Cerebellar nuclear complex (tissue), 1 donor: ENCODE measurements at regions not wholly inside any gene's neighbourhood (a gene's known extent, or its start where the extent isn't known, plus 50 kb on each side); places are given as distances from the start of the nearest gene placed in this dataset.
A peak's percentile ranks its signal among the peaks of the same experiment; 100 is the strongest.

Experiments used
- DNase-seq, 2 experiments: peaks; one replicate each; lab custom pipeline; 2025; lab: John Stamatoyannopoulos, UW

DNA sequence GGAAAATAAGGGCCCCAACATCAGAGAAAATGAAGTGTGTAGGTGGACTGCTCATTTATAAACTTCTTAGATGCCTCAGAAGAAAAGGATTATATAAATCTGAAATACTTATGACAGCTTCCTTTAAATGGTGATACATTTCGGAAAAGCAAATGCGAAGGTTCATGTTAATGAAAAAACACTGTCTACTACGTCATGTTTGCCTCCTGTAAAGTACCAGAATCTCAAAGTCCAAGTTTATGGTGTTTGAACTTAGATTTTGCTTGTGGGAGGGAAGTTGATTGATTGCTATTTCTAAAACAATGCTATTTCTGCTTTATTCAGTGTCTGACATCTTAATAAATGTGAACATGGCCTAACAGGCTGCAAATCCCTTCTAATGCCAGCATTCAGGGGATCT is 514.6 kb downstream of the ZNF608 start:
- no peak for DNase-seq

DNA sequence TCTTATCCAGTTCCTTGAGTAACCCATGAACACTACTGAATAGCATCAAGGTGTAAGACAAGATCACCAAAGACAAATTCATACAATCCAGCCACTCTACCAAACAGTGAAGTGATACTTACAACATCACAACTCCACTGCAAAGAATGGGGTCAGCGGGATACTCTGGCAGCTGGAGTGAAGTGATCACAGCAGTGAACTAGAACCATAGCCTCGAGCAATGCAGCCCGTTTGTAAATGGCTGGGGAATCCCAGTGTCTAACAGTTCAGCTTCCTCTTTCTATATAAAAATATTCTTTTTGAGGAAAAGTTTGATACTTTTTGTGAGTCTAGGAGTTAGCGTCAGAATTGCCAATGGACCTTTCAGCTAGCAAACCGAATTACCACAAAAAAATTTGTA is 515.2 kb downstream of the ZNF608 start:
- no peak for DNase-seq

DNA sequence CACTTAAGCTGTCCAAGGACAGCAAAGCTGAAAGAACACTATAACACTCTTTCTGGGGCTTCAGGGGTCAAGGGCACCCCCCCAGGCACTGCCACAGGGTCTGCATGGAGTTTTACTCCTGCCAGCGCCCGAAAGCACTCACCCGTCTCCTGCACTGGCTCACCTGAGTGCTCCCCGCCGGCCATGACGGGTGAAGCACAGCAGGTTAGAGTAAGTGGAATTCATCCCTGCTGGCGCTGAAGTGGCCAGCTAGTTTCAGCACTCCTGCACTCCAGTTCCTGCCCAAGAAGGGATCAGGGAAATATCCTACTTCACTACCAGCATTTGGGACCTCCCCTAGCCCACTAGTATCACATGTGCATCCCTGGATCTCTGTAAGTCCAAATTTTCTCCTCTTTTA is 516.0 kb downstream of the ZNF608 start:
- DNase-seq: no peak

DNA sequence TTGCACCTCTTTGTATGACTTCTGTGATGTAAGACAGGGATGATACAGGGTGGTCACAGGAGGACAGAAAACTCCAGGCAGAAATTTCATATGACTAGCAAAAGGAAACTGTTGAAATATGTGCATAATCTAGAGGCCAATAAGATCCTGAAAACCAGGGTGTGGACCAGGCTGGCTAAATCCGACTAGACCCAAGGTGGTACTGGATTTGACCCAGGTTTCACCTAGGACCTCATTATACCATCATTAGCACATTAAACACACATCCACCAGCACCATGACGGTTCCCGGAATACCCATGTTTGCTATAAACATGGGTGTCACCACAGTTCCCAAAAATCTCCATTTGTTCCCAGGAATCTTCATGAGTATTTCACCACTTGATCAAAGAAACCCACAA is 517.1 kb downstream of the ZNF608 start:
- no peak for DNase-seq

DNA sequence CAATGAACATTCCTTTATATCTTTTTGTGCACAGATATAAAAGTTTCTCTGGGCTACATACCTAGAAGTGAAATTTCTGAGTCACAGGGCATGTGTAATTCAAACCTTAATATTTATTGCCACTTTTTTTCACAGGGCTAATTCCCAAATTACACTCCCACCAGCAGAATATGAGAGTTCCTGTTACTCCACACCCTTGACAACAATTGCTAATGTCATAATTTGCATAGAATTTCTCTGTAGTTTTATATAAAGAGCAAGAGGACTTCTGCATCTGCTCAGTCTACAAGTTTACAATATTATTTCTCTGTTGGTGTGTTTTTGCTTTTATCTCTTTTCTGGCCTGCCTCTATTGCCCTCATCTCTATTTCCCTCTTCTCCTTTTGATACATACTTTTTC is 518.5 kb downstream of the ZNF608 start:
- no peak for DNase-seq

DNA sequence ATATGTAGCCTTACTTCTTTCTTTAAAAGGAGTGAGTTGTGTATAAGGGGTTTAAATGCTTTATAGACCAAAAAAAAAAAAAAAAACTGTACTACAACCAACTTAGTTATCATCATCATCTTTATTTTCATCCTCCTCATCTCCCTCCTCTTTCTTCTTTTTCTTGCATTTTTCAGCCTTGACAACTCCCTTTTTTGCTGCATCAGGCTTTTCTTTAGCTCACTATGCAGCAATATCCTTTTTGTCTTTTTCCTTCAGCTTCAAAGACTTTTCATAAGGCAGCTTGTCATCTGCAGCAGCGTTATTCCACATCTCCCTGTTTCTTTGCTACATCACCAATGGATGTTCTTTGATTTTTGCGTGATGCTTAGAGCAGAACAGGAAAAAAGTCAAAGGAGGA is 526.0 kb downstream of the ZNF608 start:
- DNase-seq: no peak

DNA sequence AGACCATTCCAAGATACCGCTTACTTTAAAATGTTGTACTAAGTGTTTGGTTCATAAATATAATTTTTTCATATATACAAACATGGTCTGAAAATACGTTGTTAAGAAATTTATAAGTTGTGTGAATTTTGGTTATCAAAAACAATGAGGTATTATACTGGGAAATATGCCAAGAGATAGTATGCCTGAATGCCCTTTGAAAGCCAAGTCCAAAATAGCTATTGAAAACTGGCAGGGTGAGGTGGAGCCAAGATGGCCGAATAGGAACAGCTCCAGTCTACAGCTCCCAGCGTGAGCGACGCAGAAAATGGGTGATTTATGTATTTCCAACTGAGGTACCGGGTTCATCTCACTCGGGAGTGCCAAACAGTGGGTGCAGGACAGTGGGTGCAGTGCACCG is 533.5 kb downstream of the ZNF608 start:
- DNase-seq: peak in 1 of 2 experiments; percentile 9

DNA sequence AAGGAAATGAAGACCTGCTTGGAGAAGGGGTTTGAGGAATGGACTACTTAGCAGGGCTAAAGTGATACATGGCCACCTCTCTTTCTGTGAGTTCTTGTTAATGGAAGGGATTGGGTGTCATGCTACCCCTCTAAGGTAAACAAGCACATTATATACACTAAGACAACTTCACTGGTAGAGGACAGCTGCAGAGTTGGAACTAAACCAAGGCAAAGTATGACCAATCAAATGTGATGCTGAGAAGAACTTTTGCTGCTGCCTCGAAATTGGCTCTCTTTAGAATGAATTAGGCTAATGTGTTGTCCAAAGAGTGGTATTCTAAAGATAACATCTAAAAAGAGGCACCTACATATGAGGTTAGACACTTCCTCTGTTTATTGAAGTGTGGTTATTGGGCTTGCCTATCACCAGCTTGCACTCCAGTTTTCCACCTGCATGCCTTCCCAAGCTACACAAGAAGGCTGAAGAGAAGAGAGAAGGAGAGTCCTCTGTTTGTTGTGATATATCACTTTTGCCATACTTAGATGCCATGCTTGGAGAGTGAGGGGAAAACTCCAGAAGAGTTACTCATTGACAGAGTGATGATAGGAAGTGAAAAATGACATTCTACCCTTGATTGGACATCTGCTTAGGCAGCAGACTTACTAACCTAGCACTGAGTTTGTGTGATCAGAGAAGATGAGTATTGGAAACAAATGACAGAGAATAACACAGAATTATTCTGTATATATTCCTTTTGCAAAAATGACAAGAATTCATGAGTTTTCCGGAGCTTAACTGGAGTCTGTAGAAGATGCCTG is 536.1 kb downstream of the ZNF608 start:
- no peak for DNase-seq

DNA sequence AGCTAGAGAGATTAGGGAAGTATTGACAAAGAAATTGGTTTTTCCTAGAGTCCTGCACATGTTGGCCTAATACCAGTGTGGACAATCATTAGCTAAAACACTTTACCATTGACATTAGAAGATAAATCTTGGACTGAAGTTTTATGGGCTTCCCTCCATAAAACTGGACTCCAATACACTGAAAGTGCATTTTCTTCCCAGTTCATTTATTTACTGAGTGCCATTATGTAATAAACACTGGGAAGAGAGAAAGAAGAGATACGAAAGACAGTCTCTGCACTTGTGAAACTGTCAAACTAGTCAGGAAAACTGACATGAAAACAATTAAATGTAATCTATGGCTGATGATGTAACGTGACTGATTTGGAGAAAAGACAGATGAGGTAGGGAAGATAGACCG is 539.3 kb downstream of the ZNF608 start:
- no peak for DNase-seq

DNA sequence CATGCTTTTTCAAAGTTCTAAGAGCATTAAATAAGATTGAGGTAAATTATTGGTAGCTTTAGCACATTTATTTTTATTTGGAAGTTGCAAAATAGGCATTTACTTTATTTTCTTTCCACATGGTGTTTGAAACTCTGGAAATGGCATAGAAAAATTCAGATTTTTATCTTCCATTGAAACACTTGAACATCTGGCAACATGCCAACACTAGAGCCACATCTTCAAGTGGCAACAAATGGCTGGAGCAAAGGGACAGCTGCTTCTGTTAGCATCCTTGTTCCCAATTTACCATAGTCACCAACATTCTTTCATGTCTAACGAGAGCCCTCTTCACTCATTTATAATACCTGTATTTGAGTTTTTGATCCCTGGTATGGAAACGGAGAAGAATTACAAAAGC is 539.9 kb downstream of the ZNF608 start:
- DNase-seq: no peak

DNA sequence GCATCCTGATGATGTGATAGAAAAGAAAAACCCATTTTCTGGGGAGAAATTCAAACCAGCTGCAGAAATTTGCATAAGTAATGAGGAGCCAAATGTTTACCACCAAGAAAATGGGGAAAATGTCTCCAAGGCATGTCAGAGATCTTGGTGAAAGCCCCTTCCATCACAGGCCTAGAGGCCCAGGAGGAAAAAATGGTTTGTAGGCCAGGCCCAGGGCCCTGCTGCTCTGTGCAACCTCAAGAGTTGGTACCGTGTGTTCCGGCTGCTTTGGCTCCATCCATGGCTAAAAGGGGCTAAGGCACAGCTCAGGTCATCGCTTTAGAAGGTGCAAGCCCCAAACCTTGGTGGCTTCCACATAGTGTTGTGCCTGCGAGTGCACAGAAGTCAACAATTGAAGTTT is 543.1 kb downstream of the ZNF608 start:
- no peak for DNase-seq

DNA sequence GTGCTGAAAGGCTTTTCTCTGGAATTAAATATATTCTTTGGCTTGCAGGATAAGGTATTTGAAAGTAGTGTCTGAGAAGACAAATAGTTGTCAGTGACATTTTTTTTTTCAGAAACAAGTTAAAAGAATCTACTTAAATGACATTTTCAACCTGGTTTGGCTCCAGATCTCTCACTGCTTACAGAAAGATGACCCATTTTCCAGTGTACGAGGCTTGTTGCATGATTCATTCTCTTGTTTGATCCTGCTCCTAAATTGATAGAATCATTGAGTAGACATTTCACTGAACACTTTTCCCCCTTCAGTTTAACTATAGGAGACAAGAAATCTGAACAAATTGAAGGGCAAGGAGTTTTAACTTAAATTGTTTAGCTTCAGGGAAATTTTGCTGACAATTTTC is 546.1 kb downstream of the ZNF608 start:
- no peak for DNase-seq

DNA sequence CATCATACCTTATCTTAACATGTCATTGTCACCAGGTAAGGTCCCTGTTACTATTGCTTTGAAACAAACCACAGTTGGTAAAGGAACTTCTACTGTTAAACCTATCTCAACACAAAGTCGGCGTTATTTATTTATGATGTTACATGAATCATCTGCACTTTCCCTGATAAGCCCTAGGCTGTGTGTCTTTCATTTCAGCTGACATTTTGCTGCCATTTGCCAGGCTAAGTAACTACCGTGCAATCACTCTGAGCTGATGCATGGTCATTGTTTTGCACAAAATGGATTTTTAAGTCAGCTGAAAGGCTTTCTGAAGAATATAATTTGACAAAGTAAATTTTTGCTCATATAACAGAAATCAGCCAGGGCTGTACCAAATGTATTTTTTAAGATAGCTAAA is 546.5 kb downstream of the ZNF608 start:
- no peak for DNase-seq

DNA sequence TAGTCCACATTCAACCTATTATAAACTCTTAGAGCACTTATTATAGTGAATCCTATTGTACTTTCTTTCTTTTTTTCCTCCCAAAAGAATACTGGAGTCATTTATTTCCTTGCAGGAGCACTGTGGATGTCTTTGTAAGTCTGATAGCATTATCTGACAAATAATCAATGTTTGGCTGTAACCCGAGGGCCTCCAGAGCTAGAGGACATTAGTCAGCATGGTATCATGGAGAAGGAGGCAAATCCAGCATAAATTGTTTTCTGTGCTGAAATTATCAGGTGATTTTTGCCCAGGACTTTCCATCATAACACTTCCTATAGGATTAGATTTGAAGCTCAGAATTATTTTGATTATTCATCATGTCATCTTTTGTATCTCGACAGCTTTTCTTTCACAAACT is 551.0 kb downstream of the ZNF608 start:
- no peak for DNase-seq

DNA sequence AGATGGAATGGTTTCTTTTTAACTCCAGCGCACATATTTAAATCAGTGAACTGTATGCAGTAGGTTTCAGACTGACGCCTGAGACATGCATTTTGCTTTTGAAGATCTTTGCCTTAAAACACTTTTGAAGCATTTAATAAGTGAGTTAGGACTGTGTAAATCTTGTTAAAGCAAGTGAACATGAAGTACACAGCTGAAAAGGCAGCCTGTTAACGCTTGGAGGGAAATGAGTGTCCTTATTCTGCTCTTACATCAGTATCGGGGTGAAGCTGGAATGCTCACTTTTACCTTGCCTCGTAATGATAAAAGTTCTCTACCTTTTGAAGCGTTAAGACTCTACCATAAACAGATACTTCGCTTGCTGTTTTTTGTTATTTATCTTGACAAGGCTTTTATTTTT is 552.2 kb downstream of the ZNF608 start:
- no peak for DNase-seq

DNA sequence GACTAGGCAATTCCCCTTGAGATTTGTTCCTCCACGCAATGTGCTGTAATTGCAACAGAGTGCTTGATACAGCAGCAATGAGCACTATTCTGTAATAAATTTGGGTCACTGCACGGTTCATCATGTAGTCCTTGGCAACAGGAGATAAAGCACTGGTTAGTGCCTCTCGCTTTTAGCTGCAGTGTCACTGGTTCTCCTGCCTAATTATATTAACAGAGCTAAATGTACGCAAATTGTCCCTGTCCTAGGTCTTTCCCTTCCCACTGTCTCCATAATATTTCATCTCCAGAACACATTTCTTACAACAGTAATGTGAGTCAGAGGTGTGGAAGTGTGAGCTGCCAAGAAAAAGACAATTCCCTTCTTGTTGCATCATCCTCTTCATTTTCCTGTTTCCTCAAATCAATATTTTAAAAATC is 553.1 kb downstream of the ZNF608 start:
- DNase-seq: no peak

DNA sequence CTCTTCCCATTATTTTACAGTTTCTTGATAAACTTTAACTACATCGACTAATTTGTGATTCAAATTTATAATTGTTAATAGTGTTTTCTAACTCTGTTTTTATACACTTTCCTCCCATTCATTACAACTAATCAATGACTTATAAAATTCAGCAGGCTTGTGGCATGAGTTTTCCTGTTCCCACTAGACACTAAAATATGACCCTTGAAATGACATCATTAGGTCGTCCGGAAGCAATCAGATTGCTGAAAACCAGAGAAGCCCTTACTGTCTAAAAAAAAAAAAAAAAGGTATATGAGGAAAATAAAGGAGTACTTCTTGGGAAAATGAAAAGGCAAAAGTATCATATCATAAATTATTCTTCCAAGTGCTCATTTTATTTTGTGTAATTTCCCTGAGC is 553.7 kb downstream of the ZNF608 start:
- no peak for DNase-seq

DNA sequence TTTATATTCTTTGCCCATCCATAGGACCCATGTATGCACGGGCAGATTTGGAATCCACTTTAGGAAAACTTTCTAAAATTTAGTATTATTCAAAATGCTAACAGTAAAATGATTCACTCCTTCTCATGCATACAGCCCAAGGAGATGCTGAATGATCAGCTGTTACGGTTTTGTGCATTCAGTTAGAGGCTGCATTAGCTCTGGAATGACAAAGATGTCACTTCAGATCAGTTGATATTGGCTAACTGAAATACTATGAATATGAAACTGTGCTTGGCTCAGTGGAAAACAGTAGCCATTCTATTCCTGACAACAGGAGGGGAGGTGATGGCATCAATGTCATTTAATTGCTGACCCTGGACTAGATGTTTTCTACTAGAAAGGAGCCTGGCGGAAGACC is 560.7 kb downstream of the ZNF608 start:
- no peak for DNase-seq

DNA sequence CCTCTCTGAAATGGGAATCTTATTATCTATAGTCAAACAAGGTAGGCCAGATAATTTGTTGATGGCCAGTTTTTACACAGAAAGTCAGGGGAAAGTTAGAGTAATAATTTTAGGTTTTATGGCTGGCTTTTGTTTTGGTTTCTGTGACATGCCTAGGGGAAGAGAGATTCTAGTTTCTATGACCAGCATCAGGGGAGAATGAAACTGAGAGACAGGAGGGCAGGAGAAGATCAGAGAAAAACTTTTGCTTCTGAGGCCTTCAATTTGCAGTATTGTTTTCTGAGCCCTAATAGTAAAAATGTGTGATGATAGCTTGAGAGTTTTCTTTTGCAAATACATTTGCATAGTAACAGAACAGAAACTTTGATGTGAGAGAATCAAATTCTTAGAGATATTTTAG is 564.3 kb downstream of the ZNF608 start:
- no peak for DNase-seq

DNA sequence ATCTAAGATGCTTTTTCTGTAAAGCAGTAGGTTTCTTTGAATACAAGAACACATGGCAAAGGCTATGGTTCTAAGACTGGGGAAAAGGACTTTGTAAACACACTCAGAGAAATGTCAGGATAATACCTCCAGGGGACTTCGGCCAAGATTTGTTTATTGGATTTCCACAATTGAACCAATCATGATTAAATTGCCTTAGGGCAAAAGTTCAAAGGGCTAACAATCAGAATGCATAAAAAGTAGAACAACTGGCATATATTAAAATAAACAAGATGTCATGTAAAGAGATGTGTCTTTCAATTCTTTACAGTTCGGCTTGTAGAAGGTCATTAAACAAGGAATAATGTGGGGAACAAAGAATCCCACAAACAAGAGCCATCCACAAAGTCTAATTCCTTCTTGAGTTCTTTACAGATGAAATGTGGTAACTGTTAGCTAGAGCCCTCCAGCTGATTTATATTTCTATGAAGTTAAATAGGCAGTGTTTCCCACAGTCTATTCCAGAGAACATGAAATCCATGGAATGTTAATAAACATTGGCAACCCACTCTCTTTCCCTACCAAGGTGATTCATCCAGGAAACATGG is 565.5 kb downstream of the ZNF608 start:
- DNase-seq: no peak

DNA sequence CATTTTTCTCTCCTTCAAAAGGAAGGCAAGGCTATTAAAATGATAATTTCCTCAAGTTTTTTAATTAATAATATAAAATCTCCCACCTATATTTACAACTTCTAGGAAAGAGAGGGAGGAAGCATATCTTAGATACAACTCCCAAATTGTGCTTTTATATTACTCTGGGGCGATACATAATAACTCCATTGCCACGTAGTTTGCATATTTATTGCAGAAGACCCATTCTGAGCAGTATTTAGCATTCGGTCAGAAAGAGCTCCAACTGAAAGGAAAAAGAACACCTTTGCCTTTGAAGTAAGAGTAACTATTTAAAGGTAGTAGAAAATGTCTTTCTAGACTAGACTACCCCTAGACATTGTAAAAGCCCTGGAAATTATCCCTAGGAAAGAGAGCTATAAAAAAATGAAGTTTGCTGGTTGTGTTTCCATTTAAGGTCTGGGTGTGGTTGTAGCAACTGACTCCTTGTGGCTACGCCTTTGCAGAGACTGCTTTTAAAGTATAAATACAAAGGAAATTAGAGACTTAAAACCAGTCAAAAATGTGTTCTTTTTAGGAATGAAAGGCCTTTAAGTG is 566.1 kb downstream of the ZNF608 start:
- DNase-seq: no peak

DNA sequence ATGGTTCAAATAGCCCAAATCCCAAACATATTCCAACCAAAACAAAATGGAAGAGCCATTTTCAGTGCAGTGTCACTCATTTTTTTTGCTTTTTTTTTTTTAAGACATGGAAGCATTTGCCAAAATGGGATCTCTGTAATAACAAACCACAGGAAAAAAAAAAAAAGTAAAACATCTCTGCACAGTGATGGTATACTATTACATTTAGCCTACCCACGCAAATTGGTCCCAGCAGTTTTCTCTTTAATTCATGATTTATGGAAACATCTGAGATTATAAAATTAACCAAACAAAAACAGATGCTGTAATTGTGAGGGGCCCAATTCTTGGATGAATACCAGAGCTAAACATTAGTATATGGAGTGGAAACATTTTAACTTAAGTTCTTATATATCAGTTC is 566.6 kb downstream of the ZNF608 start:
- DNase-seq: no peak

DNA sequence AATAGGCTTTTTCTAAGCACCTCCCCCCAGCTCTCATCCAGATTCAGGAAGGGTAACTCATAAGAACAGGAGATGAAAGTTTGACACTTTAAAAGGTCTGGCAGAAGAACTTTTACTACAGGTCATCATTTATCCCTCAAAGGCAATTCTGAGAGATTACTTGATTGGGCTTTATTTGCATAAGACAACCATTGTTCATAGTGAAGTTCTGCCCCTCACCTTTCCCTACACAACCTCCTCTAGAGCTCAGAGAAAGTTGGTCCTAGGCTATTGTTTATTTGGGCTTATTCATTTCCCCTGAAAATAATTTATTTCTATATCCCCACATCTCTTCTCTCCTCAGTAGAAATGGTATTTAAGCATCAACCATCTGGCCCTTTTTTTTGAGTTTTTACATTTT is 568.4 kb downstream of the ZNF608 start:
- DNase-seq: no peak

DNA sequence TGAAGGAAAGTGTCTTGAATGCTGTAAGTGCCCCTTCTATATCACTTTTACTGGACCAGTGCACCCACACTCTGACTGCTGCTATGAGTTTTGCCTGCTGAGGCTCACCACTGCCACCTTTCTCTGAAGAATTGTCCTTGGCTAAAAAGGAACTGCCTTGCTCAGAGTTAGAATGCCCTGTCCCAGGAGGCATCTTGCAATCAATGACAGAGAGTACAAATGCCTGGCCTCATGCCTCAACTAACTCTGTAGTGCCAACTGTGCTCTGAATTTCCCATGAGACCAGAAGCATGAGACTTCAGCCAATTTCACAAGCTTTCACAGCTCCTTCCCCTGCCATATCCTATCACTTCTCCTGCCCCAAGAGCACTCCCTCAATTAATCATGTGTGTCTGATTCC is 569.7 kb downstream of the ZNF608 start:
- DNase-seq: no peak
